Lower lobe of right lung (tissue), 2 donors: ENCODE measurements at regions not wholly inside any gene's neighbourhood (a gene's known extent, or its start where the extent isn't known, plus 50 kb on each side); places are given as distances from the start of the nearest gene placed in this dataset.

Source experiments
- ATAC-seq, 2 donors: fragments of 200-7000 bp; cut with Tn5 transposase; one replicate each; pipeline ENCODE4 v1.9.1; 2020 to 2022; ENCODE audit warnings: mild to moderate bottlenecking in 2 of 2, moderate library complexity in 2 of 2
- DNase-seq: peaks from one replicate; pipeline ENCODE4 v3.0.0-alpha.2; 2020
- H3K27ac ChIP-seq: fragments of 200-600 bp; one replicate; pipeline ENCODE4 v1.8.0; 2022
- H3K27me3 ChIP-seq: fragments of 200-600 bp; one replicate; pipeline ENCODE4 v1.8.0; 2022; ENCODE audit warnings: low read depth
- H3K36me3 ChIP-seq: fragments of 200-600 bp; one replicate; pipeline ENCODE4 v1.8.0; 2022; ENCODE audit warnings: mild to moderate bottlenecking
- H3K4me1 ChIP-seq: fragments of 200-600 bp; one replicate; pipeline ENCODE4 v1.8.0; 2022
- H3K4me3 ChIP-seq: fragments of 200-600 bp; one replicate; pipeline ENCODE4 v1.8.0; 2022; ENCODE audit warnings: mild to moderate bottlenecking
- H3K9me3 ChIP-seq: fragments of 200-600 bp; one replicate; pipeline ENCODE4 v1.8.0; 2022
- CTCF ChIP-seq: fragments of 200-600 bp; IDR thresholded peaks from one replicate; pipeline ENCODE4 v1.8.0; 2022; ENCODE audit warnings: antibody characterized with exemption, mild to moderate bottlenecking
- intact Hi-C: fragments of 100-400 bp; cut with DNase I; formaldehyde crosslinking; loops from one replicate; pipeline ENCODE4 v1.11.0; 2022
- donor health status: DM: no; HTN: yes; CAD: no; lungs with severe emphysema.

GRCh38 chr4:78720994-78721677, 55.0 kb upstream of the BMP2K start:
- H3K4me1 ChIP-seq, result peaks cover 27% of the 10 kb centered on the region
- H3K36me3 ChIP-seq, result no peaks in the 10 kb centered on the region
- H3K27ac ChIP-seq, result peak overlapping the region; percentile 27
- H3K27me3 ChIP-seq, result no peaks in the 10 kb centered on the region
- ATAC-seq (peak; percentile 39 to 57), DNase-seq (no peak)
- H3K4me3 ChIP-seq, result no peak overlapping the region
- intact Hi-C loops, result no loop called here
- no peaks in the 10 kb centered on the region for H3K9me3 ChIP-seq
- no peak for TF ChIP-seq CTCF

GRCh38 chr4:78721747-78722146, 54.4 kb upstream of the BMP2K start:
- Histone ChIP-seq H3K4me1 (peaks cover 27% of the 10 kb centered on the region), H3K9me3 (no peaks in the 10 kb centered on the region), H3K36me3 (no peaks in the 10 kb centered on the region), H3K27ac (peak overlapping the region; percentile 27), H3K27me3 (no peaks in the 10 kb centered on the region), H3K4me3 (no peak overlapping the region)
- ATAC-seq (no peak), DNase-seq (no peak)
- intact Hi-C loops, result no loop called here
- TF ChIP-seq CTCF, result no peak

GRCh38 chr4:78722320-78722719, 53.8 kb upstream of the BMP2K start:
- no peak for TF ChIP-seq CTCF
- Histone ChIP-seq H3K9me3 (no peaks in the 10 kb centered on the region), H3K27me3 (no peaks in the 10 kb centered on the region), H3K27ac (no peak overlapping the region), H3K36me3 (no peaks in the 10 kb centered on the region), H3K4me3 (no peak overlapping the region), H3K4me1 (peaks cover 27% of the 10 kb centered on the region)
- DNase-seq (no peak), ATAC-seq (no peak)
- intact Hi-C loops, result no loop called here

GRCh38 chr4:78722878-78723277, 53.3 kb upstream of the BMP2K start:
- intact Hi-C loops, result no loop called here
- H3K4me1 ChIP-seq, result peaks cover 27% of the 10 kb centered on the region
- ATAC-seq, result no peak
- no peaks in the 10 kb centered on the region for H3K27me3 ChIP-seq
- H3K27ac ChIP-seq, result no peak overlapping the region
- no peak for TF ChIP-seq CTCF
- H3K4me3 ChIP-seq, result no peak overlapping the region
- H3K9me3 ChIP-seq, result no peaks in the 10 kb centered on the region
- DNase-seq, result no peak
- H3K36me3 ChIP-seq, result no peaks in the 10 kb centered on the region
